ENCODE measurements at regions not wholly inside any gene's neighbourhood (a gene's known extent, or its start where the extent isn't known, plus 50 kb on each side); places are given as distances from the start of the nearest gene placed in this dataset.

DNA sequence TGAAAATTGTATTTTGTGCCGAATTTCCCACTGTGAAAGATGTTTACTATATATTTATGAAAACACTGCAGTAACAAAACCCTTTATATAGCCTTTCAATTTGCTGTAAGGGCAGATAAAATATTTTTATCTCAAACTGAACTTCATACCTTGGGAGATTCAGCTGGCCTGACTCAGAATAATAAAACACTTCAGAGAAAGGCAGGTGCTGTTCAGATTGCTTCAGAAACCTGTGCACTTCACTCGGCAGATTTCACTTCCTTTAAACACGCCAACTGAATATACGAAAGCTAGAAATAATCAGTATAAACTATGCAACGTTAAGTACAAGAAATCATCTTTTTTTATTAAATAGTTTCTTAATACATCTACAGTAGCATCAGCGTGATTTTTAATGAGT lies 839.1 kb upstream of the RBFOX1 start:
- TF ChIP-seq, protein P1, sequence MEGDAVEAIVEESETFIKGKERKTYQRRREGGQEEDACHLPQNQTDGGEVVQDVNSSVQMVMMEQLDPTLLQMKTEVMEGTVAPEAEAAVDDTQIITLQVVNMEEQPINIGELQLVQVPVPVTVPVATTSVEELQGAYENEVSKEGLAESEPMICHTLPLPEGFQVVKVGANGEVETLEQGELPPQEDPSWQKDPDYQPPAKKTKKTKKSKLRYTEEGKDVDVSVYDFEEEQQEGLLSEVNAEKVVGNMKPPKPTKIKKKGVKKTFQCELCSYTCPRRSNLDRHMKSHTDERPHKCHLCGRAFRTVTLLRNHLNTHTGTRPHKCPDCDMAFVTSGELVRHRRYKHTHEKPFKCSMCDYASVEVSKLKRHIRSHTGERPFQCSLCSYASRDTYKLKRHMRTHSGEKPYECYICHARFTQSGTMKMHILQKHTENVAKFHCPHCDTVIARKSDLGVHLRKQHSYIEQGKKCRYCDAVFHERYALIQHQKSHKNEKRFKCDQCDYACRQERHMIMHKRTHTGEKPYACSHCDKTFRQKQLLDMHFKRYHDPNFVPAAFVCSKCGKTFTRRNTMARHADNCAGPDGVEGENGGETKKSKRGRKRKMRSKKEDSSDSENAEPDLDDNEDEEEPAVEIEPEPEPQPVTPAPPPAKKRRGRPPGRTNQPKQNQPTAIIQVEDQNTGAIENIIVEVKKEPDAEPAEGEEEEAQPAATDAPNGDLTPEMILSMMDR (IDR thresholded peaks at IDR 0.05): no peak
- TF ChIP-seq POLR2A (IDR thresholded peaks at IDR 0.05) (no peak), POLR2AphosphoS5 (IDR thresholded peaks at IDR 0.05) (no peak)

Data from breast epithelium (tissue), 3 donors.